PC-9 (cell line): ENCODE measurements at regions not wholly inside any gene's neighbourhood (a gene's known extent, or its start where the extent isn't known, plus 50 kb on each side); places are given as distances from the start of the nearest gene placed in this dataset.
A peak's percentile ranks its signal among the peaks of the same experiment; 100 is the strongest.

Experiments
- BruUV-seq: library from RNA; stranded (reverse); fragments of 400-500 nt; replicated peaks from 2 replicates; lab custom pipeline; 2021; lab: Mats Ljungman, UMichigan
- CTCF ChIA-PET: fragments of 300-600 bp; sonication (Branson Sonifier 250); formaldehyde crosslinking; loops from one replicate; lab custom pipeline; 2022; ENCODE audit warnings: antibody characterized with exemption; lab: Charles Lee
- POLR2A ChIA-PET: fragments of 300-600 bp; sonication (Branson Sonifier 250); formaldehyde crosslinking; loops from one replicate; lab custom pipeline; 2022; ENCODE audit warnings: antibody characterized with exemption; ENCODE audit not compliant: unreplicated experiment; lab: Charles Lee
- DNase-seq, 2 experiments: peaks; one replicate each; pipeline versions ENCODE4 v3.0.0 to v3.0.0-alpha.2; 2015 to 2022; ENCODE audit warnings: mixed read lengths in 1 of 2
- H2AFZ ChIP-seq: fragments of 200-600 bp; sonication (generic); 2 replicates; pipeline ENCODE4 v1.8.1; 2017; ENCODE audit warnings: antibody characterized with exemption
- H3F3A ChIP-seq: fragments of 200-600 bp; sonication (generic); 2 replicates; pipeline ENCODE4 v1.8.1; 2017; ENCODE audit warnings: antibody characterized with exemption, mild to moderate bottlenecking, low read depth; ENCODE audit not compliant: insufficient read depth
- H3K27ac ChIP-seq: fragments of 200-600 bp; sonication (generic); 2 replicates; pipeline ENCODE4 v1.6.1; 2016; ENCODE audit warnings: mixed run types
- H3K27me3 ChIP-seq: fragments of 200-600 bp; sonication (generic); 2 replicates; pipeline ENCODE4 v1.6.1; 2016; ENCODE audit warnings: low read depth, mixed run types; ENCODE audit not compliant: insufficient read depth
- H3K36me3 ChIP-seq: fragments of 200-600 bp; sonication (generic); 2 replicates; pipeline ENCODE4 v1.6.1; 2016; ENCODE audit warnings: low read depth, mixed run types
- H3K4me1 ChIP-seq: fragments of 200-600 bp; sonication (generic); replicated peaks from 2 replicates; pipeline ENCODE4 v1.6.1; 2016; ENCODE audit warnings: mixed run types; ENCODE audit not compliant: insufficient read depth
- H3K4me2 ChIP-seq: fragments of 200-600 bp; sonication (generic); 2 replicates; pipeline ENCODE4 v1.6.1; 2017; ENCODE audit warnings: mixed run types
- H3K4me3 ChIP-seq: fragments of 200-600 bp; sonication (generic); 2 replicates; pipeline ENCODE4 v1.6.1; 2016; ENCODE audit warnings: mixed run types
- H3K79me2 ChIP-seq: fragments of 200-600 bp; sonication (generic); 2 replicates; pipeline ENCODE4 v1.6.1; 2017; ENCODE audit warnings: low read depth, mixed run types
- H3K9me2 ChIP-seq: fragments of 200-600 bp; sonication (generic); 2 replicates; pipeline ENCODE4 v1.8.1; 2017; ENCODE audit warnings: mild to moderate bottlenecking; ENCODE audit not compliant: insufficient read depth
- H3K9me3 ChIP-seq: fragments of 200-600 bp; sonication (generic); 2 replicates; pipeline ENCODE4 v1.8.1; 2016; ENCODE audit warnings: low read depth; ENCODE audit not compliant: insufficient read depth
- H4K20me1 ChIP-seq: fragments of 200-600 bp; sonication (generic); 2 replicates; pipeline ENCODE4 v1.8.1; 2017; ENCODE audit not compliant: insufficient read depth
- EZH2 ChIP-seq: fragments of 200-600 bp; sonication (generic); IDR thresholded peaks from 2 replicates; pipeline ENCODE4 v1.8.0; 2017; ENCODE audit warnings: antibody characterized with exemption, low read depth
- intact Hi-C: fragments of 100-400 bp; cut with micrococcal nuclease; formaldehyde crosslinking; loops from one replicate; pipeline ENCODE4 v1.10.0; 2022; ENCODE audit not compliant: unreplicated experiment
- TF ChIP-seq, protein P1 (sequence below): fragments of 200-600 bp; sonication (generic); conservative IDR thresholded peaks from 2 replicates; pipeline ENCODE4 v1.6.1; 2017; ENCODE audit warnings: mixed run types, antibody characterized with exemption, mild to moderate bottlenecking, moderate library complexity

- no peak overlapping the region for H3K4me2 ChIP-seq
- H2AFZ ChIP-seq, result no peak overlapping the region
- H3K9me2 ChIP-seq, result no peaks in the 10 kb centered on the region
- ChIA-PET POLR2A (no interaction called here), CTCF (interaction anchor here (0.8 kb wide), 1 partner anchor 11 kb away, joined by 3 read pairs; no protein-coding TSS in a partner anchor)
- DNase-seq, result no peak
- H3K4me3 ChIP-seq, result no peak overlapping the region
- no peaks in the 10 kb centered on the region for H3K79me2 ChIP-seq
- intact Hi-C loops, result no loop called here
- no peaks in the 10 kb centered on the region for H3F3A ChIP-seq
- no peaks in the 10 kb centered on the region for H3K36me3 ChIP-seq
- no peaks in the 10 kb centered on the region for H3K9me3 ChIP-seq
- no peak for TF ChIP-seq EZH2
- TF ChIP-seq, protein P1, sequence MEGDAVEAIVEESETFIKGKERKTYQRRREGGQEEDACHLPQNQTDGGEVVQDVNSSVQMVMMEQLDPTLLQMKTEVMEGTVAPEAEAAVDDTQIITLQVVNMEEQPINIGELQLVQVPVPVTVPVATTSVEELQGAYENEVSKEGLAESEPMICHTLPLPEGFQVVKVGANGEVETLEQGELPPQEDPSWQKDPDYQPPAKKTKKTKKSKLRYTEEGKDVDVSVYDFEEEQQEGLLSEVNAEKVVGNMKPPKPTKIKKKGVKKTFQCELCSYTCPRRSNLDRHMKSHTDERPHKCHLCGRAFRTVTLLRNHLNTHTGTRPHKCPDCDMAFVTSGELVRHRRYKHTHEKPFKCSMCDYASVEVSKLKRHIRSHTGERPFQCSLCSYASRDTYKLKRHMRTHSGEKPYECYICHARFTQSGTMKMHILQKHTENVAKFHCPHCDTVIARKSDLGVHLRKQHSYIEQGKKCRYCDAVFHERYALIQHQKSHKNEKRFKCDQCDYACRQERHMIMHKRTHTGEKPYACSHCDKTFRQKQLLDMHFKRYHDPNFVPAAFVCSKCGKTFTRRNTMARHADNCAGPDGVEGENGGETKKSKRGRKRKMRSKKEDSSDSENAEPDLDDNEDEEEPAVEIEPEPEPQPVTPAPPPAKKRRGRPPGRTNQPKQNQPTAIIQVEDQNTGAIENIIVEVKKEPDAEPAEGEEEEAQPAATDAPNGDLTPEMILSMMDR, result peak; percentile 60
- no peak overlapping the region for H3K27ac ChIP-seq
- H4K20me1 ChIP-seq, result no peaks in the 10 kb centered on the region
- no peaks in the 10 kb centered on the region for H3K4me1 ChIP-seq
- BruUV-seq, result no TSS peak
- H3K27me3 ChIP-seq, result no peaks in the 10 kb centered on the region
Observed at GRCh38 chr16:5633845-5634440, 536.3 kb upstream of the EEF2KMT start.

DNA sequence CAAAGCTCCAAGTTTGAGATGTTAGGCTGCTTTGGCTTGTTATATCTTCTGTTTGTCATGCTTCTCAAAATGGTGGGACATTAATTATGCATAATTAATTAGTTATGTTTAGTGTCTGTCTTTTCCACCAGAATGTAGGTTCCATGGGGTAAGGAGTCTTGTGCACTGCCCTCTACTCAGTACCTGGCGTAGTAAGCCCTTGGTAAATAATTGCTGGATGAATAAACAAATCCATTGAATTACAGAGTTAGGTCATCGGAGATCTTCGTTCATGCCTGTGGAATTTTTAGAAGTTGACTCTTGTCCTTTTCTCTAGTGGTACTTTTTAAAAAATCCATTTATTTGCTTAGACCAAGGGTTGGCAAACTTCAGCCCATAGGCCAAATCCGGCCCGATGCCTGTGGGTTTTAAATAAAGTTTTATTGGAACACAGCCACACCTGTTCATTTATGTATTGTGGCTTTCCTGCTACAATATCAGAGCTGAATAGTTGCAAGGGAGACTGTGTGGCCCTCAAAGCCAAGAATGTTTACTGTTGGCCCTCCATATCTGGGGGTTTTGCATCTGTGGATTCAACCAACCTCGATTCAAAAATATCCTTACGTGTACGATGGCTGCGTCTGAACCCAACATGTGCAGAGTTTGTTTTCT, 524.8 kb upstream of the EEF2KMT start:
- ChIA-PET CTCF (no interaction called here), POLR2A (no interaction called here)
- no TSS peak for BruUV-seq
- Histone ChIP-seq H2AFZ (no peak overlapping the region), H3K9me2 (no peaks in the 10 kb centered on the region), H3K4me2 (no peak overlapping the region), H4K20me1 (no peaks in the 10 kb centered on the region), H3K4me1 (no peaks in the 10 kb centered on the region), H3K36me3 (no peaks in the 10 kb centered on the region), H3K27me3 (peaks cover 89% of the 10 kb centered on the region), H3K27ac (no peak overlapping the region), H3K4me3 (no peak overlapping the region), H3K79me2 (no peaks in the 10 kb centered on the region), H3K9me3 (no peaks in the 10 kb centered on the region), H3F3A (no peaks in the 10 kb centered on the region)
- TF ChIP-seq, protein P1, result no peak
- no peak for TF ChIP-seq EZH2
- no peak for DNase-seq
- intact Hi-C loops, result no loop called here

DNA sequence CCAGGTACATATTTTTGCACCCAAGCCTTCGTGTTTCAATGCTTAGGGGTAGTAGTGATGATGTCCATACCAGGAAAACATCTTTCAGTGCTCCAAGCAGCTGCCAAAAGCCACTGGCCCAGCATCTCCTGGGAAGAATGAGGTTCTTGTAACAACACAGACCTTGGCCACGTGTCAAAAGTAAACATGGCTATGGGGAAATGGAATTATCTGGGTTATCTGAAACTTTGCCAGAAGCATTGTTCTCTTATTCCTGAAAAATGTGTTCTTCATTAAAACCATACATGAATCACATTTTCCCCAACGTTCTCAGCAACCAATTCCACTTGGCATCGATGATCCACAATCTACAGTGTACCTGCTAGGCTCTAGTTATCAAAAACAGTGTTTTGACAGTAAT, 524.2 kb upstream of the EEF2KMT start:
- Histone ChIP-seq H3K9me2 (no peaks in the 10 kb centered on the region), H3K4me3 (no peak overlapping the region), H3K27me3 (peaks cover 94% of the 10 kb centered on the region), H3K79me2 (no peaks in the 10 kb centered on the region), H3F3A (no peaks in the 10 kb centered on the region), H3K9me3 (no peaks in the 10 kb centered on the region), H3K4me1 (no peaks in the 10 kb centered on the region), H3K27ac (no peak overlapping the region), H4K20me1 (no peaks in the 10 kb centered on the region), H3K36me3 (no peaks in the 10 kb centered on the region), H3K4me2 (no peak overlapping the region), H2AFZ (no peak overlapping the region)
- ChIA-PET CTCF (no interaction called here), POLR2A (no interaction called here)
- no peak for TF ChIP-seq EZH2
- TF ChIP-seq, protein P1, result no peak
- BruUV-seq, result no TSS peak
- intact Hi-C loops, result no loop called here
- DNase-seq, result no peak
